GM10266 (cell line): ENCODE measurements at regions not wholly inside any gene's neighbourhood (a gene's known extent, or its start where the extent isn't known, plus 50 kb on each side); places are given as distances from the start of the nearest gene placed in this dataset.
"Not testable (repeated sequence)": the region's sequence is repeated elsewhere in the genome, so short reads cannot be mapped to it uniquely, and the experiment has no call there.

Source experiments
- DNase-seq: peaks from one replicate; pipeline ENCODE4 v3.0.0; 2012; ENCODE audit errors: extremely low spot score
- CTCF ChIP-seq: IDR thresholded peaks from 2 replicates; pipeline ENCODE4 v1.5.1; 2012; ENCODE audit warnings: mild to moderate bottlenecking, low read depth; ENCODE audit not compliant: control insufficient read depth, insufficient read depth; ENCODE audit errors: missing control alignments

- no peak for TF ChIP-seq CTCF
- DNase-seq = no peak
Measured at GRCh38 chr14:56000846-56001245, 117.4 kb upstream of the PELI2 start.

DNA sequence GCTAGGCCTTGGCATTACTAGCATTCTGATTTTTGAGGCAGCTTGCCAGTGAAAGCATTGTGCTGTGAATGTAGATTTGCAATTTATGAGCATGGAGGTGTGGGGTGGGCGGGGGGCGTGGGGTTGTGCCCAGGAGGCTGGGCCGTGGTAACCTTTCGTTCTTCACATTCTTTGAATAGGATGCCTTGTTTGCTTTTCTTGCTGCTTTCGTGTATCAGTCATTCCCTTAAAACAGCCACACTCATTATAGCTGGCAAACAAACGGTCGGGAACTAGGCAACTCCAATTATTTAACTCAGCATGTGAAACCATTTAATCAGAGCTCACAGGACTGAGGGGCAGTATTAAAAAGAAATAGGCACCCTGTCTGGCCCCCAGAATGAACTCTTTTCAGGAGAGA, 115.9 kb upstream of the PELI2 start:
- TF ChIP-seq CTCF = no peak
- DNase-seq = no peak

GRCh38 chr14:56002876-56003625, 115.2 kb upstream of the PELI2 start:
- no peak for TF ChIP-seq CTCF
- DNase-seq = no peak

GRCh38 chr14:56004323-56004722, 113.9 kb upstream of the PELI2 start:
- no peak for TF ChIP-seq CTCF
- no peak for DNase-seq

DNA sequence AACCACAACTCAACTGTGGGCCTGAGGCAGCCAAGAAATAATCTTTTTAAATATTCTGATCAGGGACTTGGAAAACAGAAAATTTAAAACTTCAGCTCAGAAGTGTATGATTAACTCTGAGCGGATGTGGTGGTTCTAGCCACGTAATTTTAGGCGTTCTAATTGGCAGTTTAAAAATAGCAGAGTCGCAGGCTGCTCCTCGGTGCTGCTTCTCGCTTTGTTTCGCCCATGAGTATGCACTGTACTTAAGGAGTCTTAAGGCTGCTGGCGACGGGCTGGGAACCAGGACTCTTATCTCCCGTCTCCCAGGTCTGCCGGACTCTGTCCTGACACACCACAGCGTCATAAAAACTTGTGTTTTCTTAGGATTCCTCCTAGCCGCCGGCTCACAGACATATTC, 113.4 kb upstream of the PELI2 start:
- peak; percentile 17 for DNase-seq

GRCh38 chr14:56005191-56006053, 112.8 kb upstream of the PELI2 start:
- DNase-seq = no peak
- TF ChIP-seq CTCF = no peak

More for the DNA sequence above, 113.4 kb upstream of the PELI2 start:
- TF ChIP-seq CTCF = no peak

DNA sequence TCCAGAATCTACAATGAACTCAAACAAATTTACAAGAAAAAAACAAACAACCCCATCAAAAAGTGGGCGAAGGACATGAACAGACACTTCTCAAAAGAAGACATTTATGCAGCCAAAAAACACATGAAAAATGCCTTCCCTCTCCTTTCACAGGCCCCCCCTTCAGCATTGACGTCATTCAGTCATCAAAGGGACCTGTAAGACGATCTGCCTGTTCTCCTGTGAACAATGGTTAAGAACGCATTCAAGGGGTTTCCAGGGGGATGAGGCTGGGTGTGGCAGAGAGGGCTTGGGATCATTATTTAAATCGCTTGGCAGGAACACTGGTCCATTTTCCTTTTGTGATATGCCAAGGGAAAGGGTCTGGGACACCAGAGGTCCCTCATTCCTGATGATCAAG, 110.7 kb upstream of the PELI2 start:
- not testable (repeated sequence) for DNase-seq
